ENCODE measurements at regions not wholly inside any gene's neighbourhood (a gene's known extent, or its start where the extent isn't known, plus 50 kb on each side); places are given as distances from the start of the nearest gene placed in this dataset.

GRCh38 chr1:201709564-201710295 lies 119.2 kb upstream of the IPO9 start:
- Histone ChIP-seq H3K27ac (peak overlapping the region; percentile 79), H3K36me3 (peaks cover 23% of the 10 kb centered on the region), H3K27me3 (no peaks in the 10 kb centered on the region), H3K9ac (no peak overlapping the region), H3K9me3 (no peaks in the 10 kb centered on the region), H4K20me1 (peaks cover 19% of the 10 kb centered on the region; the same call in 1 of the 2 replicates), H3K4me2 (peak overlapping the region; percentile 84), H3K4me3 (no peak overlapping the region), H3K4me1 (peaks cover 100% of the 10 kb centered on the region)
- no peak for TF ChIP-seq Cebpa-rat (IDR thresholded peaks at IDR 0.05)

GRCh38 chr1:201710632-201711597 lies 118.0 kb upstream of the IPO9 start:
- Histone ChIP-seq H3K27me3 (no peaks in the 10 kb centered on the region), H3K4me2 (peak overlapping the region; percentile 84), H3K27ac (peak overlapping the region; percentile 79), H3K4me3 (peak overlapping the region; percentile 44; the same call in 1 of the 2 replicates), H3K36me3 (peaks cover 23% of the 10 kb centered on the region), H3K9me3 (no peaks in the 10 kb centered on the region), H3K4me1 (peaks cover 100% of the 10 kb centered on the region), H4K20me1 (peaks cover 8% of the 10 kb centered on the region; the same call in 1 of the 2 replicates), H3K9ac (peak overlapping the region; percentile 52)
- no peak for TF ChIP-seq Cebpa-rat (IDR thresholded peaks at IDR 0.05)

- Histone ChIP-seq H3K4me3 (peak overlapping the region; percentile 44; the same call in 1 of the 2 replicates), H3K9me3 (no peaks in the 10 kb centered on the region), H3K4me1 (peaks cover 100% of the 10 kb centered on the region), H3K27me3 (no peaks in the 10 kb centered on the region), H4K20me1 (peaks cover 8% of the 10 kb centered on the region; the same call in 1 of the 2 replicates), H3K4me2 (peak overlapping the region; percentile 84), H3K9ac (peak overlapping the region; percentile 52), H3K27ac (peak overlapping the region; percentile 79), H3K36me3 (peaks cover 23% of the 10 kb centered on the region)
- no peak for TF ChIP-seq Cebpa-rat (IDR thresholded peaks at IDR 0.05)
Measured at GRCh38 chr1:201711811-201712210, 117.1 kb upstream of the IPO9 start.

- TF ChIP-seq Cebpa-rat (IDR thresholded peaks at IDR 0.05) = no peak
- H3K27ac ChIP-seq = peak overlapping the region; percentile 79
- peaks cover 100% of the 10 kb centered on the region for H3K4me1 ChIP-seq
- no peaks in the 10 kb centered on the region for H3K27me3 ChIP-seq
- peak overlapping the region; percentile 52 for H3K9ac ChIP-seq
- peaks cover 30% of the 10 kb centered on the region for H3K36me3 ChIP-seq
- no peak overlapping the region; the same call in 1 of the 2 replicates for H3K4me3 ChIP-seq
- no peaks in the 10 kb centered on the region for H3K9me3 ChIP-seq
- H4K20me1 ChIP-seq = peaks cover 8% of the 10 kb centered on the region; the same call in 1 of the 2 replicates
- H3K4me2 ChIP-seq = peak overlapping the region; percentile 84
Measured at GRCh38 chr1:201712387-201713085, 116.4 kb upstream of the IPO9 start.

GRCh38 chr1:201713086-201713810 lies 115.7 kb upstream of the IPO9 start:
- H3K36me3 ChIP-seq = peaks cover 36% of the 10 kb centered on the region
- H3K27me3 ChIP-seq = no peaks in the 10 kb centered on the region
- peak overlapping the region; percentile 84 for H3K4me2 ChIP-seq
- peaks cover 100% of the 10 kb centered on the region for H3K4me1 ChIP-seq
- H3K9me3 ChIP-seq = no peaks in the 10 kb centered on the region
- no peak overlapping the region; the same call in 1 of the 2 replicates for H3K4me3 ChIP-seq
- peaks cover 4% of the 10 kb centered on the region; the same call in 1 of the 2 replicates for H4K20me1 ChIP-seq
- peak overlapping the region; percentile 52; the same call in 1 of the 2 replicates for H3K9ac ChIP-seq
- no peak for TF ChIP-seq Cebpa-rat (IDR thresholded peaks at IDR 0.05)
- H3K27ac ChIP-seq = peak overlapping the region; percentile 79

GRCh38 chr1:201714542-201715329 lies 114.2 kb upstream of the IPO9 start:
- peaks cover 100% of the 10 kb centered on the region for H3K4me1 ChIP-seq
- TF ChIP-seq Cebpa-rat (IDR thresholded peaks at IDR 0.05) = no peak
- no peak overlapping the region for H3K4me3 ChIP-seq
- peaks cover 44% of the 10 kb centered on the region for H3K36me3 ChIP-seq
- H3K4me2 ChIP-seq = peak overlapping the region; percentile 84
- H3K9me3 ChIP-seq = no peaks in the 10 kb centered on the region
- H3K27me3 ChIP-seq = no peaks in the 10 kb centered on the region
- peak overlapping the region; percentile 79 for H3K27ac ChIP-seq
- H4K20me1 ChIP-seq = no peaks in the 10 kb centered on the region
- H3K9ac ChIP-seq = no peak overlapping the region; the same call in 1 of the 2 replicates

- Histone ChIP-seq H3K27me3 (no peaks in the 10 kb centered on the region), H3K4me1 (peaks cover 100% of the 10 kb centered on the region), H3K4me3 (no peak overlapping the region), H3K9ac (peak overlapping the region; percentile 36; the same call in 1 of the 2 replicates), H3K36me3 (peaks cover 44% of the 10 kb centered on the region), H3K4me2 (peak overlapping the region; percentile 84), H3K9me3 (no peaks in the 10 kb centered on the region), H4K20me1 (0 out of 2 replicates have a peak, but pooled peaks cover 5% of the 10 kb centered on the region), H3K27ac (peak overlapping the region; percentile 79)
- no peak for TF ChIP-seq Cebpa-rat (IDR thresholded peaks at IDR 0.05)
Measured at GRCh38 chr1:201715351-201715750, 113.6 kb upstream of the IPO9 start.
